OCI-LY1 (cell line): ENCODE measurements at regions not wholly inside any gene's neighbourhood (a gene's known extent, or its start where the extent isn't known, plus 50 kb on each side); places are given as distances from the start of the nearest gene placed in this dataset.

Source experiments
- H2AFZ ChIP-seq: fragments of 200-600 bp; sonication (generic), shearing (Covaris generic); 2 replicates; pipeline ENCODE4 v1.6.0; 2014; ENCODE audit warnings: antibody characterized with exemption, mild to moderate bottlenecking, low read length
- H3F3A ChIP-seq: fragments of 200-600 bp; sonication (generic), shearing (Covaris generic); 2 replicates; pipeline ENCODE4 v1.6.0; 2014; ENCODE audit warnings: mild to moderate bottlenecking, antibody characterized with exemption, low read length, moderate library complexity; ENCODE audit not compliant: insufficient read depth
- H3K27ac ChIP-seq: fragments of 200-600 bp; sonication (generic); 2 replicates; pipeline ENCODE4 v1.5.1; 2014; ENCODE audit warnings: low read length, mixed run types, mild to moderate bottlenecking, low read depth; ENCODE audit not compliant: poor library complexity, severe bottlenecking
- H3K27me3 ChIP-seq: fragments of 200-600 bp; sonication (generic); 2 replicates; pipeline ENCODE4 v1.6.0; 2014; ENCODE audit warnings: antibody characterized with exemption, mild to moderate bottlenecking, low read length, moderate library complexity; ENCODE audit not compliant: insufficient read depth
- H3K36me3 ChIP-seq: fragments of 200-600 bp; sonication (generic); 2 replicates; pipeline ENCODE4 v1.6.1; 2014; ENCODE audit warnings: mild to moderate bottlenecking, antibody characterized with exemption, low read length, moderate library complexity, mixed read lengths; ENCODE audit not compliant: insufficient read depth
- H3K4me1 ChIP-seq: fragments of 200-600 bp; sonication (generic); 2 replicates; pipeline ENCODE4 v1.5.1; 2014; ENCODE audit warnings: mild to moderate bottlenecking, low read length, moderate library complexity; ENCODE audit not compliant: insufficient read depth, severe bottlenecking
- H3K4me2 ChIP-seq: fragments of 200-600 bp; sonication (generic), shearing (Covaris generic); 2 replicates; pipeline ENCODE4 v1.6.1; 2014; ENCODE audit warnings: low read length
- H3K4me3 ChIP-seq: fragments of 200-600 bp; sonication (generic); 2 replicates; pipeline ENCODE4 v1.5.1; 2014; ENCODE audit warnings: low read length, low read depth, mild to moderate bottlenecking, mixed read lengths; ENCODE audit not compliant: poor library complexity, severe bottlenecking
- H3K79me2 ChIP-seq: fragments of 200-600 bp; shearing (Covaris generic); 2 replicates; pipeline ENCODE4 v1.6.1; 2016; ENCODE audit warnings: mixed run types, low read length, mixed read lengths; ENCODE audit not compliant: insufficient read depth
- H3K9ac ChIP-seq: fragments of 200-600 bp; sonication (generic), shearing (Covaris generic); 2 replicates; pipeline ENCODE4 v1.6.1; 2014; ENCODE audit warnings: mild to moderate bottlenecking, low read length, mixed read lengths
- H3K9me2 ChIP-seq: fragments of 200-600 bp; sonication (generic), shearing (Covaris generic); 2 replicates; pipeline ENCODE4 v1.6.1; 2014; ENCODE audit warnings: low read depth, mild to moderate bottlenecking, low read length, mixed read lengths
- H3K9me3 ChIP-seq: fragments of 200-600 bp; shearing (Covaris generic); 2 replicates; pipeline ENCODE4 v1.6.1; 2014; ENCODE audit warnings: low read length, mixed read lengths
- H4K20me1 ChIP-seq: fragments of 200-600 bp; sonication (generic), shearing (Covaris generic); 2 replicates; pipeline ENCODE4 v1.6.0; 2016; ENCODE audit warnings: mild to moderate bottlenecking, low read length; ENCODE audit not compliant: insufficient read depth
- CTCF ChIP-seq: fragments of 200-600 bp; sonication (generic), shearing (Covaris generic); IDR thresholded peaks from 2 replicates; pipeline ENCODE4 v1.5.1; 2017; ENCODE audit warnings: mild to moderate bottlenecking, antibody characterized with exemption, low read length, moderate library complexity, mixed read lengths
- EZH2 ChIP-seq: fragments of 200-600 bp; sonication (generic), shearing (Covaris generic); IDR thresholded peaks from 2 replicates; pipeline ENCODE4 v1.8.0; 2017; ENCODE audit warnings: borderline replicate concordance, mixed run types, mild to moderate bottlenecking, antibody characterized with exemption, low read length, moderate library complexity, mixed read lengths

- Histone ChIP-seq H3K27me3 (no peaks in the 10 kb centered on the region), H3K9me3 (no peaks in the 10 kb centered on the region), H3K4me2 (no peak overlapping the region), H3K36me3 (no peaks in the 10 kb centered on the region), H3F3A (no peaks in the 10 kb centered on the region), H3K4me3 (no peak overlapping the region), H3K79me2 (no peaks in the 10 kb centered on the region), H3K9me2 (no peaks in the 10 kb centered on the region), H2AFZ (no peak overlapping the region), H3K27ac (no peak overlapping the region), H4K20me1 (no peaks in the 10 kb centered on the region), H3K4me1 (no peaks in the 10 kb centered on the region), H3K9ac (no peak overlapping the region)
- TF ChIP-seq EZH2 = no peak
- TF ChIP-seq CTCF = no peak
These were observed 292.1 kb downstream of the SPRY2 start for GRCh38 chr13:80048802-80049201.

GRCh38 chr13:80048030-80048429 lies 292.9 kb downstream of the SPRY2 start:
- Histone ChIP-seq H3F3A (no peaks in the 10 kb centered on the region), H2AFZ (no peak overlapping the region), H3K4me2 (no peak overlapping the region), H3K27ac (no peak overlapping the region), H4K20me1 (no peaks in the 10 kb centered on the region), H3K4me3 (no peak overlapping the region), H3K9ac (no peak overlapping the region), H3K4me1 (no peaks in the 10 kb centered on the region), H3K36me3 (no peaks in the 10 kb centered on the region), H3K27me3 (no peaks in the 10 kb centered on the region), H3K79me2 (no peaks in the 10 kb centered on the region), H3K9me2 (no peaks in the 10 kb centered on the region), H3K9me3 (no peaks in the 10 kb centered on the region)
- TF ChIP-seq EZH2 (no peak), CTCF (no peak)

- H3K27ac ChIP-seq = no peak overlapping the region
- H4K20me1 ChIP-seq = no peaks in the 10 kb centered on the region
- H3K4me1 ChIP-seq = no peaks in the 10 kb centered on the region
- H3K79me2 ChIP-seq = no peaks in the 10 kb centered on the region
- H3K4me2 ChIP-seq = no peak overlapping the region
- TF ChIP-seq EZH2 = no peak
- TF ChIP-seq CTCF = no peak
- no peaks in the 10 kb centered on the region for H3F3A ChIP-seq
- no peaks in the 10 kb centered on the region for H3K9me2 ChIP-seq
- no peaks in the 10 kb centered on the region for H3K27me3 ChIP-seq
- H2AFZ ChIP-seq = no peak overlapping the region
- no peak overlapping the region for H3K9ac ChIP-seq
- H3K4me3 ChIP-seq = no peak overlapping the region
- H3K36me3 ChIP-seq = no peaks in the 10 kb centered on the region
- H3K9me3 ChIP-seq = no peaks in the 10 kb centered on the region
These were observed 293.5 kb downstream of the SPRY2 start for GRCh38 chr13:80047406-80047805.
